Spleen (tissue), 7 donors: ENCODE measurements at regions not wholly inside any gene's neighbourhood (a gene's known extent, or its start where the extent isn't known, plus 50 kb on each side); places are given as distances from the start of the nearest gene placed in this dataset.

Experiments used
- POLR2A ChIP-seq, 3 donors: fragments of 450-650 bp; IDR thresholded peaks; one replicate each; pipeline ENCODE4 v1.5.1; 2017; ENCODE audit warnings: antibody characterized with exemption in 3 of 3, mild to moderate bottlenecking in 1 of 3
- POLR2AphosphoS5 ChIP-seq, 3 donors: sonication (generic); formaldehyde crosslinking; IDR thresholded peaks; one replicate each; pipeline ENCODE4 v1.5.1; 2017; ENCODE audit warnings: antibody characterized with exemption in 3 of 3
- TF ChIP-seq, protein P1 (sequence below), 11 experiments: fragments of 200-600 bp in 7 of 11; fragments of 450-650 bp in 4 of 11; sonication (generic) in 4 of 11; IDR thresholded peaks in 8 of 11; conservative IDR thresholded peaks in 3 of 11; 1 replicate in 7 of 11; 2 replicates in 4 of 11; pipeline versions ENCODE4 v1.4.0 to v1.8.0; 2016 to 2021; ENCODE audit warnings: antibody characterized with exemption in 11 of 11, inconsistent platforms in 4 of 11, mild to moderate bottlenecking in 1 of 11
- donor health status: DM: no; HTN: no; CAD: no; lungs with moderate emphysema.
- donor health status: DM: no; HTN: no; CAD: no.
- donor health status: DM: no; HTN: no; CAD: no.

DNA sequence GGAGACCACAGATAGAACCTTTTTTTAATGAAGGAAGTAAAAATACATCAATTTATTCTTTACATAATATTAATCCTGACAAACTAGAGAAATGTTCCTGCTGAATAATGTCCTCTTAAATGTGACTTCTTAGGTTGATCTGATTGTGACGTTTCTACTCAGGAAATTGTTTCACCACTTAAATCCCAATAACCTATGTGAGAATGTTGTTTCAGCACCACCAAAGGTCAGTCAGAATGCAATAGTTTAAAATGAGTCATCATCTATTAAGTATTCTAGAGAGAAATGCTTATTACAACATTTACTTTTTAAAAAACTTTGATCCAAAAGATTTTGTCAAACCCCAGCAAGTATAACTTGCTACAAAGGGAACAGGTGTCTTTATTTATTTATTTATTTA lies 155.4 kb upstream of the CACNA2D1 start:
- no peak for TF ChIP-seq POLR2A (IDR thresholded peaks at IDR 0.05)
- TF ChIP-seq, protein P1, sequence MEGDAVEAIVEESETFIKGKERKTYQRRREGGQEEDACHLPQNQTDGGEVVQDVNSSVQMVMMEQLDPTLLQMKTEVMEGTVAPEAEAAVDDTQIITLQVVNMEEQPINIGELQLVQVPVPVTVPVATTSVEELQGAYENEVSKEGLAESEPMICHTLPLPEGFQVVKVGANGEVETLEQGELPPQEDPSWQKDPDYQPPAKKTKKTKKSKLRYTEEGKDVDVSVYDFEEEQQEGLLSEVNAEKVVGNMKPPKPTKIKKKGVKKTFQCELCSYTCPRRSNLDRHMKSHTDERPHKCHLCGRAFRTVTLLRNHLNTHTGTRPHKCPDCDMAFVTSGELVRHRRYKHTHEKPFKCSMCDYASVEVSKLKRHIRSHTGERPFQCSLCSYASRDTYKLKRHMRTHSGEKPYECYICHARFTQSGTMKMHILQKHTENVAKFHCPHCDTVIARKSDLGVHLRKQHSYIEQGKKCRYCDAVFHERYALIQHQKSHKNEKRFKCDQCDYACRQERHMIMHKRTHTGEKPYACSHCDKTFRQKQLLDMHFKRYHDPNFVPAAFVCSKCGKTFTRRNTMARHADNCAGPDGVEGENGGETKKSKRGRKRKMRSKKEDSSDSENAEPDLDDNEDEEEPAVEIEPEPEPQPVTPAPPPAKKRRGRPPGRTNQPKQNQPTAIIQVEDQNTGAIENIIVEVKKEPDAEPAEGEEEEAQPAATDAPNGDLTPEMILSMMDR (IDR thresholded peaks at IDR 0.05 in 8 of 11, conservative IDR thresholded peaks at IDR 0.05 in 3 of 11), result no peak
- TF ChIP-seq POLR2AphosphoS5 (IDR thresholded peaks at IDR 0.05), result no peak
